ENCODE measurements at regions not wholly inside any gene's neighbourhood (a gene's known extent, or its start where the extent isn't known, plus 50 kb on each side); places are given as distances from the start of the nearest gene placed in this dataset.

- H2AK5ac ChIP-seq (ENCODE audit: low read depth, low read length), result no peak overlapping the region
- ATAC-seq (ENCODE audit: low read depth), result no peak
- no TSS peak for BruUV-seq (replicated peaks)
- no peaks in the 10 kb centered on the region for H3K79me1 ChIP-seq (ENCODE audit: low read depth in 1 of 2, low read length in 2 of 2)
- no peak overlapping the region for H2BK120ac ChIP-seq (ENCODE audit: low read depth, low read length)
- H3K4me2 ChIP-seq (ENCODE audit: low read depth, low read length), result no peak overlapping the region
- no peak for DNase-seq
- no peak overlapping the region for H4K8ac ChIP-seq (ENCODE audit: low read depth in 2 of 2, low read length in 2 of 2)
- no peak overlapping the region for H3K4ac ChIP-seq (ENCODE audit: low read depth, low read length)
- H4K5ac ChIP-seq (ENCODE audit: low read depth, low read length), result no peak overlapping the region
- CTCF ChIA-PET, result interaction anchor here (0.6 kb wide), 1 partner anchor 27 kb away, joined by 3 read pairs; no protein-coding TSS in a partner anchor
- H3K23ac ChIP-seq (ENCODE audit: low read depth, low read length), result no peak overlapping the region
- no CpG with 5 or more reads among the region's 2 CpGs for WGBS, 2 experiments (ENCODE audit: extremely low coverage in 2 of 2, insufficient read length in 1 of 2)
- H3K36me3 ChIP-seq (ENCODE audit: control insufficient read depth, insufficient read depth, low read length), result no peaks in the 10 kb centered on the region
- H2BK15ac ChIP-seq (ENCODE audit: low read depth, low read length), result no peak overlapping the region
- H3K27me3 ChIP-seq (ENCODE audit: control insufficient read depth, insufficient read depth, low read length), result no peaks in the 10 kb centered on the region
- no peak overlapping the region for H3K56ac ChIP-seq (ENCODE audit: extremely low read depth, insufficient read depth, low read length)
- no peak overlapping the region for H3K4me3 ChIP-seq (ENCODE audit: insufficient read depth, low read depth, low read length)
- H3K9ac ChIP-seq (ENCODE audit: low read depth, low read length), result no peak overlapping the region
- intact Hi-C loops (cut with micrococcal nuclease) (no loop called here), dilution Hi-C loops (cut with HindIII; ENCODE audit: low sequenced_read_pairs, unreplicated experiment) (no loop called here), in situ Hi-C loops (cut with MboI; ENCODE audit: low sequenced_read_pairs) (no loop called here)
- H3K18ac ChIP-seq (ENCODE audit: low read depth, low read length), result no peak overlapping the region
- TF ChIP-seq SMC3 (IDR thresholded peaks at IDR 0.05; ENCODE audit: low read depth, low read length), result no peak
- TF ChIP-seq RAD21 (IDR thresholded peaks at IDR 0.05; ENCODE audit: low read length), result no peak
- no peak for TF ChIP-seq RCOR1 (IDR thresholded peaks at IDR 0.05; ENCODE audit: insufficient replicate concordance, low read length)
- TF ChIP-seq CTCF (conservative IDR thresholded peaks at IDR 0.05; ENCODE audit: low read depth, low read length), result no peak
- no peak for TF ChIP-seq MXI1 (IDR thresholded peaks at IDR 0.05; ENCODE audit: borderline replicate concordance, low read depth, low read length)
- TF ChIP-seq MAZ (IDR thresholded peaks at IDR 0.05; ENCODE audit: borderline replicate concordance, low read depth, low read length), result no peak
- TF ChIP-seq RFX5 (IDR thresholded peaks at IDR 0.05; ENCODE audit: low read depth, low read length), result no peak
- no peak for TF ChIP-seq CEBPB (IDR thresholded peaks at IDR 0.05; ENCODE audit: low read depth, low read length)
- TF ChIP-seq USF2 (IDR thresholded peaks at IDR 0.05; ENCODE audit: low read depth, low read length), result no peak
- TF ChIP-seq BHLHE40 (IDR thresholded peaks at IDR 0.05; ENCODE audit: low read depth, low read length), result no peak
- TF ChIP-seq ELK1 (IDR thresholded peaks at IDR 0.05; ENCODE audit: borderline replicate concordance, low read depth, low read length), result no peak
- no peak overlapping the region for H2AFZ ChIP-seq (replicated peaks; ENCODE audit: low read length, poor library complexity)
- POLR2A ChIA-PET (ENCODE audit: unreplicated experiment), result no interaction called here
- H3K27ac ChIP-seq (ENCODE audit: insufficient read depth, low read length), result no peak overlapping the region
- H4K20me1 ChIP-seq (ENCODE audit: insufficient read depth, low read length), result no peaks in the 10 kb centered on the region
- no peak overlapping the region for H3K14ac ChIP-seq (replicated peaks; ENCODE audit: low read depth, low read length)
- H2BK5ac ChIP-seq (ENCODE audit: low read depth, low read length, poor library complexity, severe bottlenecking), result no peak overlapping the region
- H3K9me1 ChIP-seq (ENCODE audit: insufficient read depth, low read length), result no peaks in the 10 kb centered on the region
- no peaks in the 10 kb centered on the region for H3K9me3 ChIP-seq (ENCODE audit: control insufficient read depth, insufficient read depth, low read length)
- H2AK9ac ChIP-seq (replicated peaks; ENCODE audit: low read depth, low read length, poor library complexity), result no peak overlapping the region
- H4K91ac ChIP-seq (ENCODE audit: insufficient read depth, low read depth, low read length), result no peak overlapping the region
- H2BK20ac ChIP-seq (ENCODE audit: low read depth, low read length), result no peak overlapping the region
- no peaks in the 10 kb centered on the region for H3K4me1 ChIP-seq (ENCODE audit: control insufficient read depth, insufficient read depth, low read length)
These were observed 91.4 kb downstream of the ANXA1 start for GRCh38 chr9:73243078-73243477.

Measured in IMR-90 (cell line).